ENCODE measurements at regions not wholly inside any gene's neighbourhood (a gene's known extent, or its start where the extent isn't known, plus 50 kb on each side); places are given as distances from the start of the nearest gene placed in this dataset.

GRCh38 chr7:17139081-17139480, 159.4 kb upstream of the AHR start:
- Histone ChIP-seq H3K36me3 (ENCODE audit: control insufficient read depth, insufficient read depth, low read length) (no peaks in the 10 kb centered on the region), H3K4me1 (ENCODE audit: control insufficient read depth, insufficient read depth, low read length) (no peaks in the 10 kb centered on the region), H3K9me3 (ENCODE audit: control insufficient read depth, insufficient read depth, low read length) (no peaks in the 10 kb centered on the region), H3K27me3 (ENCODE audit: control insufficient read depth, insufficient read depth, low read length) (no peaks in the 10 kb centered on the region), H3K27ac (ENCODE audit: low read depth, low read length) (no peak overlapping the region), H3K4me3 (ENCODE audit: low read depth, low read length) (no peak overlapping the region)
- DNase-seq (ENCODE audit: low read depth in 4 of 6, low spot score in 6 of 6) = no peak
- WGBS (ENCODE audit: insufficient coverage) = 83% methylated on average over 1 of the region's 1 CpG

DNA sequence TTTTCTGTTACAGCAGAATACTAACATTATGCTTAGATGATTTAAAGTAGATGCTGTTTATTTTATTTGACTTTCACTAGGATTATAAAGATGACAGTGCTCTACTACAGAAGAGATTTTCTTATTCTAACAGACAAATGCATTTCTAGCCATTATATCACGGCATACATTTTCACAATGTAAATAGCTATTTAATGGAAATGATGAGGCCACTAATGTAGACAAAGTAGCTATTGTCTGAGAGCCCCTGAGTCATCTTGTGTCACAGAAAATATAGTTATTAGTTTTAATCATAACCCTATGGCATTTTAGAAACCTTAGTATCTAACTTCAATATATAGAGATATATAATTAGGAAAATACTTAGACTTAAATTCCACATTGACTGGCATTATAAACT, 158.0 kb upstream of the AHR start:
- H3K36me3 ChIP-seq (ENCODE audit: control insufficient read depth, insufficient read depth, low read length) = no peaks in the 10 kb centered on the region
- no peaks in the 10 kb centered on the region for H3K27me3 ChIP-seq (ENCODE audit: control insufficient read depth, insufficient read depth, low read length)
- no peak for DNase-seq (ENCODE audit: low read depth in 4 of 6, low spot score in 6 of 6)
- no CpG with 5 or more reads among the region's 1 CpG for WGBS (ENCODE audit: insufficient coverage)
- H3K9me3 ChIP-seq (ENCODE audit: control insufficient read depth, insufficient read depth, low read length) = no peaks in the 10 kb centered on the region
- no peak overlapping the region for H3K4me3 ChIP-seq (ENCODE audit: low read depth, low read length)
- H3K4me1 ChIP-seq (ENCODE audit: control insufficient read depth, insufficient read depth, low read length) = no peaks in the 10 kb centered on the region
- H3K27ac ChIP-seq (ENCODE audit: low read depth, low read length) = no peak overlapping the region

GRCh38 chr7:17142831-17143541, 155.5 kb upstream of the AHR start:
- no peaks in the 10 kb centered on the region for H3K36me3 ChIP-seq (ENCODE audit: control insufficient read depth, insufficient read depth, low read length)
- no CpG with 5 or more reads among the region's 2 CpGs for WGBS (ENCODE audit: insufficient coverage)
- no peak for DNase-seq (ENCODE audit: low read depth in 4 of 6, low spot score in 6 of 6)
- no peaks in the 10 kb centered on the region for H3K4me1 ChIP-seq (ENCODE audit: control insufficient read depth, insufficient read depth, low read length)
- H3K4me3 ChIP-seq (ENCODE audit: low read depth, low read length) = no peak overlapping the region
- H3K27me3 ChIP-seq (ENCODE audit: control insufficient read depth, insufficient read depth, low read length) = no peaks in the 10 kb centered on the region
- H3K9me3 ChIP-seq (ENCODE audit: control insufficient read depth, insufficient read depth, low read length) = no peaks in the 10 kb centered on the region
- H3K27ac ChIP-seq (ENCODE audit: low read depth, low read length) = no peak overlapping the region

GRCh38 chr7:17144322-17144721, 154.1 kb upstream of the AHR start:
- Histone ChIP-seq H3K27ac (ENCODE audit: low read depth, low read length) (no peak overlapping the region), H3K9me3 (ENCODE audit: control insufficient read depth, insufficient read depth, low read length) (no peaks in the 10 kb centered on the region), H3K4me3 (ENCODE audit: low read depth, low read length) (no peak overlapping the region), H3K36me3 (ENCODE audit: control insufficient read depth, insufficient read depth, low read length) (no peaks in the 10 kb centered on the region), H3K27me3 (ENCODE audit: control insufficient read depth, insufficient read depth, low read length) (no peaks in the 10 kb centered on the region), H3K4me1 (ENCODE audit: control insufficient read depth, insufficient read depth, low read length) (no peaks in the 10 kb centered on the region)
- DNase-seq (ENCODE audit: low read depth in 4 of 6, low spot score in 6 of 6) = no peak
- no CpG with 5 or more reads among the region's 4 CpGs for WGBS (ENCODE audit: insufficient coverage)

GRCh38 chr7:17146621-17147020, 151.8 kb upstream of the AHR start:
- no peaks in the 10 kb centered on the region for H3K36me3 ChIP-seq (ENCODE audit: control insufficient read depth, insufficient read depth, low read length)
- H3K27ac ChIP-seq (ENCODE audit: low read depth, low read length) = no peak overlapping the region
- H3K4me3 ChIP-seq (ENCODE audit: low read depth, low read length) = no peak overlapping the region
- DNase-seq (ENCODE audit: low read depth in 4 of 6, low spot score in 6 of 6) = peak in 1 of 6 donors; percentile 3
- WGBS (ENCODE audit: insufficient coverage) = 90% methylated on average over 2 of the region's 4 CpGs
- H3K9me3 ChIP-seq (ENCODE audit: control insufficient read depth, insufficient read depth, low read length) = no peaks in the 10 kb centered on the region
- H3K4me1 ChIP-seq (ENCODE audit: control insufficient read depth, insufficient read depth, low read length) = no peaks in the 10 kb centered on the region
- no peaks in the 10 kb centered on the region for H3K27me3 ChIP-seq (ENCODE audit: control insufficient read depth, insufficient read depth, low read length)

GRCh38 chr7:17147409-17147808, 151.0 kb upstream of the AHR start:
- Histone ChIP-seq H3K36me3 (ENCODE audit: control insufficient read depth, insufficient read depth, low read length) (no peaks in the 10 kb centered on the region), H3K4me1 (ENCODE audit: control insufficient read depth, insufficient read depth, low read length) (no peaks in the 10 kb centered on the region), H3K4me3 (ENCODE audit: low read depth, low read length) (no peak overlapping the region), H3K27ac (ENCODE audit: low read depth, low read length) (no peak overlapping the region), H3K27me3 (ENCODE audit: control insufficient read depth, insufficient read depth, low read length) (no peaks in the 10 kb centered on the region), H3K9me3 (ENCODE audit: control insufficient read depth, insufficient read depth, low read length) (no peaks in the 10 kb centered on the region)
- no peak for DNase-seq (ENCODE audit: low read depth in 4 of 6, low spot score in 6 of 6)
- WGBS (ENCODE audit: insufficient coverage) = 81% methylated on average over 7 of the region's 7 CpGs

GRCh38 chr7:17150018-17150417, 148.4 kb upstream of the AHR start:
- no peak overlapping the region for H3K4me3 ChIP-seq (ENCODE audit: low read depth, low read length)
- DNase-seq (ENCODE audit: low read depth in 4 of 6, low spot score in 6 of 6) = no peak
- no peaks in the 10 kb centered on the region for H3K4me1 ChIP-seq (ENCODE audit: control insufficient read depth, insufficient read depth, low read length)
- no peaks in the 10 kb centered on the region for H3K9me3 ChIP-seq (ENCODE audit: control insufficient read depth, insufficient read depth, low read length)
- 86% methylated on average over 1 of the region's 1 CpG for WGBS (ENCODE audit: insufficient coverage)
- H3K36me3 ChIP-seq (ENCODE audit: control insufficient read depth, insufficient read depth, low read length) = no peaks in the 10 kb centered on the region
- no peaks in the 10 kb centered on the region for H3K27me3 ChIP-seq (ENCODE audit: control insufficient read depth, insufficient read depth, low read length)
- H3K27ac ChIP-seq (ENCODE audit: low read depth, low read length) = no peak overlapping the region

DNA sequence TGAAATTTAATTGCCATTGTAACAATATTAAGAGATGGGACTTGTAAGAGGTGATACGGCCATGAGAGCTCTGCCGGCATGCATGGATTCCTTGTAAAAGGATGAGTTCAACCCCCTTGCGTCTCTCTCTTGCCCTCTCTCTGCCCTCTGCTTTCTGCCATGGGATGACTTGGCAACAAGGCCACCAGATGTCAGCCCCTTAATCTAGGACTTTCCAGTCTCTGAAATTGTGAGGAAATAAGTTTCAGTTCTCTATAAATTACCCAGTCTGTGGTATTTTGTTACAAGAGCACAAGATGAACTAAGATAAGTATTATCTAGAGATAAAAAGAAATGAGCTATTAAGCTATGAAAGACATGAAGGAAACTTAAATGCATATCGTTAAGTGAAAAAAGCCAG, 145.7 kb upstream of the AHR start:
- no CpG with 5 or more reads among the region's 4 CpGs for WGBS (ENCODE audit: insufficient coverage)
- no peak overlapping the region for H3K4me3 ChIP-seq (ENCODE audit: low read depth, low read length)
- H3K27me3 ChIP-seq (ENCODE audit: control insufficient read depth, insufficient read depth, low read length) = no peaks in the 10 kb centered on the region
- DNase-seq (ENCODE audit: low read depth in 4 of 6, low spot score in 6 of 6) = no peak
- no peaks in the 10 kb centered on the region for H3K36me3 ChIP-seq (ENCODE audit: control insufficient read depth, insufficient read depth, low read length)
- H3K9me3 ChIP-seq (ENCODE audit: control insufficient read depth, insufficient read depth, low read length) = no peaks in the 10 kb centered on the region
- H3K27ac ChIP-seq (ENCODE audit: low read depth, low read length) = no peak overlapping the region
- no peaks in the 10 kb centered on the region for H3K4me1 ChIP-seq (ENCODE audit: control insufficient read depth, insufficient read depth, low read length)

GRCh38 chr7:17153536-17153935, 144.9 kb upstream of the AHR start:
- no peaks in the 10 kb centered on the region for H3K36me3 ChIP-seq (ENCODE audit: control insufficient read depth, insufficient read depth, low read length)
- H3K4me3 ChIP-seq (ENCODE audit: low read depth, low read length) = no peak overlapping the region
- H3K9me3 ChIP-seq (ENCODE audit: control insufficient read depth, insufficient read depth, low read length) = no peaks in the 10 kb centered on the region
- DNase-seq (ENCODE audit: low read depth in 4 of 6, low spot score in 6 of 6) = no peak
- no peaks in the 10 kb centered on the region for H3K27me3 ChIP-seq (ENCODE audit: control insufficient read depth, insufficient read depth, low read length)
- WGBS (ENCODE audit: insufficient coverage) = no CpG with 5 or more reads among the region's 3 CpGs
- no peaks in the 10 kb centered on the region for H3K4me1 ChIP-seq (ENCODE audit: control insufficient read depth, insufficient read depth, low read length)
- H3K27ac ChIP-seq (ENCODE audit: low read depth, low read length) = no peak overlapping the region

GRCh38 chr7:17155529-17155928, 142.9 kb upstream of the AHR start:
- no peak overlapping the region for H3K4me3 ChIP-seq (ENCODE audit: low read depth, low read length)
- no peaks in the 10 kb centered on the region for H3K27me3 ChIP-seq (ENCODE audit: control insufficient read depth, insufficient read depth, low read length)
- H3K4me1 ChIP-seq (ENCODE audit: control insufficient read depth, insufficient read depth, low read length) = no peaks in the 10 kb centered on the region
- no peak for DNase-seq (ENCODE audit: low read depth in 4 of 6, low spot score in 6 of 6)
- H3K27ac ChIP-seq (ENCODE audit: low read depth, low read length) = no peak overlapping the region
- H3K36me3 ChIP-seq (ENCODE audit: control insufficient read depth, insufficient read depth, low read length) = no peaks in the 10 kb centered on the region
- no peaks in the 10 kb centered on the region for H3K9me3 ChIP-seq (ENCODE audit: control insufficient read depth, insufficient read depth, low read length)

All from spinal cord (tissue), 9 donors.